Central memory CD8-positive, alpha-beta T cell (primary cell): ENCODE measurements at regions not wholly inside any gene's neighbourhood (a gene's known extent, or its start where the extent isn't known, plus 50 kb on each side); places are given as distances from the start of the nearest gene placed in this dataset.
"Not testable (repeated sequence)": the region's sequence is repeated elsewhere in the genome, so short reads cannot be mapped to it uniquely, and the experiment has no call there.

Experiments used
- ATAC-seq: fragments of 150-1000 bp; cut with Tn5 transposase; replicated peaks from 2 replicates; pipeline ENCODE4 v1.10.0; 2022; ENCODE audit warnings: mild to moderate bottlenecking, moderate FRiP score, moderate number of reproducible peaks; ENCODE audit not compliant: poor library complexity, severe bottlenecking; ENCODE audit errors: extremely low read depth
- DNase-seq, 2 donors: peaks; one replicate each; pipeline ENCODE4 v3.0.0; 2021; ENCODE audit warnings: low spot score in 2 of 2
- H3K27ac Mint-ChIP-seq: one replicate; pipeline ENCODE4 v1.8.0; 2022; ENCODE audit warnings: low read depth, mild to moderate bottlenecking, moderate library complexity, mixed read lengths
- H3K27me3 Mint-ChIP-seq: one replicate; pipeline ENCODE4 v1.8.0; 2022; ENCODE audit warnings: mixed read lengths
- H3K36me3 Mint-ChIP-seq: one replicate; pipeline ENCODE4 v1.8.0; 2022; ENCODE audit warnings: mild to moderate bottlenecking, moderate library complexity, mixed read lengths; ENCODE audit not compliant: insufficient read depth
- H3K4me1 Mint-ChIP-seq: one replicate; pipeline ENCODE4 v1.8.0; 2022; ENCODE audit warnings: mixed read lengths
- H3K4me3 Mint-ChIP-seq: one replicate; pipeline ENCODE4 v1.8.0; 2022; ENCODE audit warnings: mild to moderate bottlenecking, moderate library complexity, mixed read lengths
- H3K9me3 Mint-ChIP-seq: one replicate; pipeline ENCODE4 v1.8.0; 2022; ENCODE audit warnings: mixed read lengths

DNA sequence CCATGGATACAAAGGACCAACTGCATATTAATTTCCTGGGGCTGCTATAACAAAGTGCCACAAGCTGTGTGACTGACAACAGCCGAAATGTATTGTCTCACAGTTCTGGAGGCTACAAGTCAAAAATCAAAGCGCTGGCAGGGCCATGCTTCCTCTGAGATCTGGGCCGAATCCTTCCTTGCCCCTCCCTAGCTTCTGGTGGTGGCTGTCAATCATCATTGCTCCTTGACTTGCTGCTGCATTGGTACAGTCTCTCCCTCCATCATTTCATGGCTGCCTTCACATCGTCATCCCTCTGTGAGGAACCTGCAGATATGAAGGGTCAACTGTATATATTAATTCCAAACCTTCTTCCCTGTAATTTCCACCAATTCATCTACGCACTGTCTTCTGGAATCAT, 118.3 kb downstream of the EXOC5 start:
- Mint-ChIP-seq H3K4me1 (no peaks in the 10 kb centered on the region), H3K9me3 (no peaks in the 10 kb centered on the region), H3K27ac (no peak overlapping the region), H3K27me3 (peaks cover 24% of the 10 kb centered on the region), H3K36me3 (no peaks in the 10 kb centered on the region), H3K4me3 (no peak overlapping the region)
- DNase-seq: no peak
- ATAC-seq: no peak

DNA sequence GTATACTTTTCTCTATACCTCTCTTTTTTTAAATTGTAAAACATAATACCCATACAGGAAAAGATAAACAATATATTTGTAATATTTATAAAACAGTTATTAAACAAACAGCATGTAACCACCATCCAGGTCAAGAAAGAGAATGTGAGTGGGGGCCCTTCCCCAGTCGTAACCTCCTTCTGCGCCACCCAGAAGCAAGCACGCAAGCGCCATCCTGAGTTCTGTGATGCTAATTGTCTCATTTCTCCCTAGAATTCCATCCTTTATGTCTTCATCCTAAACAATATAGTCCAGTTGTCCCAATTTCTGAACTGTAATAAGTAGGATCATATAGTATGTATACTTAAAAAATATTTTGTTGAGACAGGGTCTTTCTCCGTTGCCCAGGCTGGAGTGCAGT, 129.5 kb downstream of the EXOC5 start:
- H3K27me3 Mint-ChIP-seq: peaks cover 23% of the 10 kb centered on the region
- H3K9me3 Mint-ChIP-seq: no peaks in the 10 kb centered on the region
- DNase-seq (no peak), ATAC-seq (no peak)
- no peaks in the 10 kb centered on the region for H3K4me1 Mint-ChIP-seq
- H3K4me3 Mint-ChIP-seq: no peak overlapping the region
- H3K27ac Mint-ChIP-seq: no peak overlapping the region
- H3K36me3 Mint-ChIP-seq: no peaks in the 10 kb centered on the region

DNA sequence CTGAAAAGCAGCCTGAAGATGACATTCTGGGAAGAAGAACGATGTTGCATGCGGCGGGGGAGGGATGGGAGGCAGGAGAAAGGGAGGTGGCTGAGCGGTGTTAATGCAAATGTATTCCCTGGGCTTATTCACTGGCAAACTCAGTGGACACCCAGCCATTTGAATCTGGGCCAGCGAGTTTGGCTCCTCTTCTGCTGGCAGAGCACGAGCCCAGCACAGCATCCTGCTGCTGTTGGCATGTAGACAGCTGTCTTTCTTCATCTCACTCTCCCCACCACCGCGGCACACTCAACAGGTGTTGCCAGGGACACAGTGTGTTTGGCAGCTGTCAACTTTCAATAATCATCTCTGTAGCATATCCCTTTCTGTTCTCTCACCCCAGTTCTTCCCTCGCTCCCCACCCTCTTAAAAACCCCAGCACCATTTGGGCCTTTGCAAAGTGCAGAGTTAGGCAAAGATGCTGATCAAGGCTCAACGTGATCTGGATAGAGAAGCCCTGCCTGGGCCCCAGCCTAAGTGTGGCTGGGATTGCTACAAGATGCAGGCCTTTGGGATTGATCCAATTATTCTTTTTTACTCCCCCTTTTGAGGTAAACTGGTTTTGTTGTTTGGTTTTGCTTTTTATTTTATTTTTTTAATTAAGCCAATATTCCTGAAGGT, 131.9 kb downstream of the EXOC5 start:
- no peaks in the 10 kb centered on the region for H3K36me3 Mint-ChIP-seq
- no peak overlapping the region for H3K4me3 Mint-ChIP-seq
- ATAC-seq (no peak), DNase-seq (no peak)
- peaks cover 23% of the 10 kb centered on the region for H3K27me3 Mint-ChIP-seq
- H3K27ac Mint-ChIP-seq: no peak overlapping the region
- H3K9me3 Mint-ChIP-seq: no peaks in the 10 kb centered on the region
- no peaks in the 10 kb centered on the region for H3K4me1 Mint-ChIP-seq

DNA sequence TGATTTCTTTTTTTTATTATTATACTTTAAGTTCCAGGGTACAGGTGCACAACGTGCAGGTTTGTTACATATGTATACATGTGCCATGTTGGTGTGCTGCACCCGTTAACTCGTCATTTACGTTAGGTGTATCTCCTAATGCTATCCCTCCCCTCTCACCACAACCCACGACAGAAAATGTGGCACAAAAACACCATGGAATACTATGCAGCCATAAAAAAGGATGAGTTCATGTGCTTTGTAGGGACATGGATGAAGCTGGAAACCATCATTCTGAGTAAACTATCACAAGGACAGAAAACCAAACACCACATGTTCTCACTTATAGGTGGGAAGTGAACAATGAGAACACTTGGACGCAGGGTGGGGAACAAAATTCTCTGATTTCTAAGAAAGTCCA, 140.9 kb downstream of the EXOC5 start:
- not testable (repeated sequence) for H3K27ac Mint-ChIP-seq, H3K36me3 Mint-ChIP-seq, H3K4me1 Mint-ChIP-seq, H3K27me3 Mint-ChIP-seq, ATAC-seq, H3K4me3 Mint-ChIP-seq, H3K9me3 Mint-ChIP-seq, DNase-seq

DNA sequence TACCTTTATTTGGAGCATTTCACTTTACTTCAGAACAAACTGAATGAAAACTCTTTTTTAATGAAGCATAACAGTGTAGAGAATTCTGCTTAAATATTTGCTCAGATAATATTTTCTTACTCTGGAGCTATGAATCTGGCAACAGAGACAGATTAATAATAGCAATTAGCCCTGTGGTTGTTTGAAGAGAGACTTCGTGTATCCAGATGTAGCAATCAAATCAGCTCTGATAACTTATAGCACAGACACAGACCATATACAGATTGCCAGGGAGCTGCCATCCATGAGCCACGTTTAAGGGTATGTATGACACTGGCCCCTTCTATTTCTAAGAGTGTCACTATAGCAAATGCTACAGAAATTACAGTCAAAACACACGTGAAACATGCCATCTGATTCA, 146.6 kb downstream of the EXOC5 start:
- Mint-ChIP-seq H3K27ac (no peak overlapping the region), H3K9me3 (no peaks in the 10 kb centered on the region), H3K4me1 (no peaks in the 10 kb centered on the region), H3K36me3 (peaks cover 1% of the 10 kb centered on the region), H3K27me3 (peaks cover 12% of the 10 kb centered on the region), H3K4me3 (no peak overlapping the region)
- no peak for DNase-seq
- no peak for ATAC-seq

DNA sequence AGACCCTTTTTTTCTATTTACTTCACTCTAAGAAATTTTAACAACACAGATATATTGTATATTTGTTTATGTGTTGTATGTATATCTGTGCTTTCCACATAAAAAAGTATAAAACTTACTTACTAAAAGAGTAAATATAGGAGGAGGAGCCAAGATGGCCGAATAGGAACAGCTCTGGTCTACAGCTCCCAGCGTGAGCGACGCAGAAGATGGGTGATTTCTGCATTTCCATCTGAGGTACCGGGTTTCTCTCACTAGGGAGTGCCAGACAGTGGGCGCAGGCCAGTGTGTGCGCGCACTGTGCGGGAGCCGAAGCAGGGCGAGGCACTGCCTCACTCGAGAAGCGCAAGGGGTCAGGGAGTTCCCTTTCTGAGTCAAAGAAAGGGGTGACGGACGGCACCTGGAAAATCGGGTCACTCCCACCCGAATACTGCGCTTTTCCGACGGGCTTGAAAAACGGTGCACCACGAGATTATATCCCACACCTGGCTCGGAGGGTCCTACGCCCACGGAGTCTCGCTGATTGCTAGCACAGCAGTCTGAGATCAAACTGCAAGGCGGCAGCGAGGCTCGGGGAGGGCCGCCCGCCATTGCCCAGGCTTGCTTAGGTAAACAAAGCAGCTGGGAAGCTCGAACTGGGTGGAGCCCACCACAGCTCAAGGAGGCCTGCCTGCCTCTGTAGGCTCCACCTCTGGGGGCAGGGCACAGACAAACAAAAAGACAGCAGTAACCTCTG, 156.5 kb downstream of the EXOC5 start:
- not testable (repeated sequence) for H3K4me1 Mint-ChIP-seq, H3K27ac Mint-ChIP-seq, H3K4me3 Mint-ChIP-seq, H3K36me3 Mint-ChIP-seq, ATAC-seq, DNase-seq
- H3K27me3 Mint-ChIP-seq: peaks cover 19% of the 10 kb centered on the region
- H3K9me3 Mint-ChIP-seq: peaks cover 13% of the 10 kb centered on the region

DNA sequence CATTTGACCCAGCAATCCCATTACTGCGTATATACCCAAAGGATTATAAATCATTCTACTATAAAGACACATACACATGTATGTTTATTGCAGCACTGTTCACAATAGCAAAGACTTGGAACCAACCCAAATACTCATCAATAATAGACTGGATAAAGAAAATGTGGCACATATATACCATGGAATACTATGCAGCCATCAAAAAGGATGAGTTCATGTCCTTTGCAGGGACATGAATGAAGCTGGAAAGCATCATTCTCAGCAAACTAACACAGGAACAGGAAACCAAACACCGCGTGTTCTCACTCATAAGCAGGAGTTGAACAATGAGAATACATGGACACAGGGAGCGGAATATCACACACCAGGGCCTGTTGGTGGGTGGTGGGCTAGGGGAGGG, 158.3 kb downstream of the EXOC5 start:
- not testable (repeated sequence) for DNase-seq, H3K4me3 Mint-ChIP-seq, H3K27ac Mint-ChIP-seq, H3K36me3 Mint-ChIP-seq, H3K4me1 Mint-ChIP-seq, ATAC-seq
- peaks cover 28% of the 10 kb centered on the region for H3K27me3 Mint-ChIP-seq
- peaks cover 13% of the 10 kb centered on the region for H3K9me3 Mint-ChIP-seq

DNA sequence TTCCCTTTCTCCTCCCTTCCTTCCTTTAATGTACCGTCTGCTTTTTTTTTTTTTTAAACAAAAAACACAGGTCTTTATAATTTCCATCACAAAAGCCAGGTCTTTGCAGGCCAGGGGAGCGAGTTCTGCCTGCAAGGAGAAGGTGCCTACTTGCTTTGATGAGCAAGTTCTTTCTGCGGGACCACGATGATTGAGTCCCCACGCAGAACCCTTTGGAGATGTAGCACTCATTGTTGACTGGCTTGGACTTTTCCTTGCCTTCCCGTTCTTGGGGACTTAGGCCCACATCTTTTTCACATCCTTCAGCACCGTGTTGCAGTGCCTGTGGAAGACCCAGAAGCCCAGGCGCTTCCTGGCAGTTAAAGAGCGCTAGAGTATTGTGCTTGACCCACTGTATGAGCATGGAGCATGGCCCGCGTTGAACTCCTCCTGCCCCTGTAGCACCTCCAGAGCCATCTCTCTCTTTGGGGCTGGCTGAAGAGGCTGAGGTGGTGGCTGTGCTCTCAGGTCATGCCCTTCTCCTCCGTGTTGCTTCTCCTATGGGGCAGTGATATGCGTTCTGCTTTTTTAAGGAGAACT, 177.6 kb downstream of the EXOC5 start:
- Mint-ChIP-seq H3K36me3 (no peaks in the 10 kb centered on the region), H3K27ac (no peak overlapping the region), H3K4me3 (no peak overlapping the region), H3K4me1 (no peaks in the 10 kb centered on the region), H3K27me3 (peaks cover 17% of the 10 kb centered on the region), H3K9me3 (no peaks in the 10 kb centered on the region)
- ATAC-seq: no peak
- no peak for DNase-seq

DNA sequence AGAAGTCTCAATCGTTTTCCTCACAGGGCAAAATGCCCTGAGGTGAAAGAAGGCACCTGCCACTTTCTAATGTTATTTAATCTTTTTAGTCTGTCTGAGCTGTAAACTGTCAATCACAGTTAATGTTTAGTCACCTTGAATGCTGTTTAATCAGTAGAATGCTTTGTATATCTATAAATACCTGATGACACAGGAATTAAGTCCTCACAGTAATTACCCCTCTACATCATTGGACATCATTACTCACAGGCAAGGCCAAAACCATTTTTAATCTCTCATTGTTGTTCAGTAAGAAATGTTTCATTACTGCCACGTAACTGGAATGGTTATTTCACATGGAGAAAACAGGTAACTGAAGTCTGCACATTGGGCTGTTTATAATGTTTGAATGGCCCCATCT, 178.8 kb downstream of the EXOC5 start:
- H3K4me3 Mint-ChIP-seq: no peak overlapping the region
- no peak for DNase-seq
- H3K4me1 Mint-ChIP-seq: no peaks in the 10 kb centered on the region
- no peaks in the 10 kb centered on the region for H3K9me3 Mint-ChIP-seq
- peaks cover 27% of the 10 kb centered on the region for H3K27me3 Mint-ChIP-seq
- H3K27ac Mint-ChIP-seq: no peak overlapping the region
- no peaks in the 10 kb centered on the region for H3K36me3 Mint-ChIP-seq
- no peak for ATAC-seq

DNA sequence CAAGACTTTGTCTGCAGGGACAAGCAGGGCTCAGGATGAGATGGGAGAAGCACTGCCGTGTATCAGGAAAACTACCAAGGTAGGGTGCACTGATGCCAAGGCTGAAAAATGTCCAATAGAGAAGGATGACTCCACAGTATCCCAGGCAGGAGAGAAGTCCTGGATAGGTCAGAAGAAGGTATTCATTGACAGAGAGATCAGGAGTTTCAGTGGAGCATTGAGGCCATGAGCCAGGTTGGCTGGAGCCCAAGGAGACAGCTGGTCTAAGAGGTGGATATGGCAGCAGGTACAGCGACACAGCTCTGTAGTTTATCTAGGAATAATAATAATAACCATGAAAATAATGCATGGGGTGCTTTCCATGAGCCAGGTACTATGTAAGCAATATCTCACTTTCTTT, 180.9 kb downstream of the EXOC5 start:
- Mint-ChIP-seq H3K4me3 (no peak overlapping the region), H3K27ac (no peak overlapping the region), H3K36me3 (no peaks in the 10 kb centered on the region), H3K27me3 (peaks cover 48% of the 10 kb centered on the region), H3K9me3 (no peaks in the 10 kb centered on the region), H3K4me1 (no peaks in the 10 kb centered on the region)
- DNase-seq (no peak), ATAC-seq (no peak)

DNA sequence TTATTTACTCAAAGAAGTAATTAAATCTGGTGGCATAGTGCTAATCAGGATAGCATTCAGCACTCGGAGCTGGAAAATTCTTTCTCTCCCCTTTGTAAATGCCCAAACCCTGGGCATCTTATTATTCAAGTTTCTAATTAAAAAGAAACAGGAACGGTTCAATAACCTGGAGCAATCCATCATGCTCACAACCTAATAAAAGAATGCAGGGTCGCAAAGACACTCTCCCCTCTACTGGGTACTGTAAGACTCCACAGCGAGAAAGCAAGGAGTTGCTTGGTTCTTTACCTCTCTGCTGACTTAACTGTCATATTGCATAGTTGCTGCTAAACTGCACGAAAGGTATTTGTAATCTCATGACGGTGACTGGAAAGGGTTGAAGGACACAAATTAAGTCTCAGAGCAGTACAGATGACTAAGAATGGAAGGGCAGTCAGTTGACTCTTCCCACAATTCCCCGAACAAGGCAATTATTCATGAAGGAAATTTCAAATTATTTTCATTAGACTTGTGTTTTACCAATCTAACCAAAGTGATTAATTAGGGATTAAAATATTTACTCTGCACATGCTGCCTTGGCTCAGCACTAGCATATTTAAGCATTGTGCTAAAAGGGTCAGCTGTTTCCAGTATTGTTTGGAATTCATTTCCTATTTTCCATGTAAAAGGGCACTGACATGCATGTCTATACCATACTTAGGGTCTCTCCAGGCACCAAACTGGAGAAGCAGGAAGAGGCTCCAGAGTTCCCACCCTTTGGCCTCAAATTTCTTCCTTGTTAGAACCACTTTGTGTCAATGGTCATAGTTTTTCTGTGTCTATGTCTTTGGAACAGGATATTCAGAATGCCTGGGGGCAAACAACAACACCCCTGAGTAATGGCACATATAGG, 182.2 kb downstream of the EXOC5 start:
- DNase-seq (no peak), ATAC-seq (no peak)
- no peaks in the 10 kb centered on the region for H3K36me3 Mint-ChIP-seq
- no peak overlapping the region for H3K4me3 Mint-ChIP-seq
- no peak overlapping the region for H3K27ac Mint-ChIP-seq
- H3K4me1 Mint-ChIP-seq: no peaks in the 10 kb centered on the region
- peaks cover 59% of the 10 kb centered on the region for H3K27me3 Mint-ChIP-seq
- H3K9me3 Mint-ChIP-seq: no peaks in the 10 kb centered on the region

DNA sequence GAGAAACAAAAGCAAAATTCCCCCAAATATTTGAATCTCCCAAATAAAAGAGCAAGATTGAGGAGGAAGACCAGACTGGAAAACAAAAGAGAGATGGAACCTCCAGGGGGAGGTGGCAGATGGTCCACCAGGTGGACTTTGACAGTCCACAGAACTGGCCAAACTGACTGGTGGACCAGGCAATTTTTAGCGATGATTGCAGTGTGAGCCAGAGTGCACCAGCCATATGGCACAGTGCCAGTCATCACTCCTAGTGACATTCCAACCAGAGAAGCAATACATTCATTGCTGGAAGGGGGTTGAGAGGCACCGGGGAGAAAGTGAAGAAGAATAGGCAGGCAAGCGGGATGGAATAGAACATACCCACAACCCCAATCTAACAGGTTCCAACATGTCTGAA, 182.9 kb downstream of the EXOC5 start:
- DNase-seq (no peak), ATAC-seq (no peak)
- H3K4me1 Mint-ChIP-seq: no peaks in the 10 kb centered on the region
- H3K27ac Mint-ChIP-seq: no peak overlapping the region
- H3K9me3 Mint-ChIP-seq: no peaks in the 10 kb centered on the region
- no peak overlapping the region for H3K4me3 Mint-ChIP-seq
- peaks cover 63% of the 10 kb centered on the region for H3K27me3 Mint-ChIP-seq
- H3K36me3 Mint-ChIP-seq: no peaks in the 10 kb centered on the region
